ENCODE measurements at regions not wholly inside any gene's neighbourhood (a gene's known extent, or its start where the extent isn't known, plus 50 kb on each side); places are given as distances from the start of the nearest gene placed in this dataset.

GRCh38 chr16:79449900-79450299 lies 150.6 kb downstream of the MAF start:
- Mint-ChIP-seq H3K4me3 (ENCODE audit: unreplicated experiment) (no peak overlapping the region), H3K36me3 (ENCODE audit: unreplicated experiment) (no peaks in the 10 kb centered on the region), H3K4me1 (ENCODE audit: unreplicated experiment) (no peaks in the 10 kb centered on the region), H3K27me3 (ENCODE audit: unreplicated experiment) (peaks cover 22% of the 10 kb centered on the region), H3K27ac (ENCODE audit: unreplicated experiment) (no peak overlapping the region), H3K9me3 (ENCODE audit: unreplicated experiment) (no peaks in the 10 kb centered on the region)
- TF ChIP-seq CTCF (IDR thresholded peaks at IDR 0.05) = no peak
- no peak for DNase-seq (ENCODE audit: extremely low spot score, unreplicated experiment)

GRCh38 chr16:79449067-79449769 lies 151.3 kb downstream of the MAF start:
- DNase-seq (ENCODE audit: extremely low spot score, unreplicated experiment) = no peak
- H3K27me3 Mint-ChIP-seq (ENCODE audit: unreplicated experiment) = peaks cover 19% of the 10 kb centered on the region
- no peak overlapping the region for H3K4me3 Mint-ChIP-seq (ENCODE audit: unreplicated experiment)
- no peaks in the 10 kb centered on the region for H3K9me3 Mint-ChIP-seq (ENCODE audit: unreplicated experiment)
- no peak overlapping the region for H3K27ac Mint-ChIP-seq (ENCODE audit: unreplicated experiment)
- no peaks in the 10 kb centered on the region for H3K4me1 Mint-ChIP-seq (ENCODE audit: unreplicated experiment)
- no peak for TF ChIP-seq CTCF (IDR thresholded peaks at IDR 0.05)
- H3K36me3 Mint-ChIP-seq (ENCODE audit: unreplicated experiment) = no peaks in the 10 kb centered on the region

- H3K27ac Mint-ChIP-seq (ENCODE audit: unreplicated experiment) = no peak overlapping the region
- no peaks in the 10 kb centered on the region for H3K4me1 Mint-ChIP-seq (ENCODE audit: unreplicated experiment)
- peaks cover 6% of the 10 kb centered on the region for H3K27me3 Mint-ChIP-seq (ENCODE audit: unreplicated experiment)
Measured at GRCh38 chr16:79444572-79444971, 156.0 kb downstream of the MAF start.

GRCh38 chr16:79439901-79440300 lies 160.6 kb downstream of the MAF start:
- no peaks in the 10 kb centered on the region for H3K9me3 Mint-ChIP-seq (ENCODE audit: unreplicated experiment)
- H3K27ac Mint-ChIP-seq (ENCODE audit: unreplicated experiment) = no peak overlapping the region
- no peak for TF ChIP-seq CTCF (IDR thresholded peaks at IDR 0.05)
- no peaks in the 10 kb centered on the region for H3K36me3 Mint-ChIP-seq (ENCODE audit: unreplicated experiment)
- peak; percentile 0 for DNase-seq (ENCODE audit: extremely low spot score, unreplicated experiment)
- H3K27me3 Mint-ChIP-seq (ENCODE audit: unreplicated experiment) = peaks cover 6% of the 10 kb centered on the region
- H3K4me1 Mint-ChIP-seq (ENCODE audit: unreplicated experiment) = peaks cover 19% of the 10 kb centered on the region
- H3K4me3 Mint-ChIP-seq (ENCODE audit: unreplicated experiment) = no peak overlapping the region

More at GRCh38 chr16:79444572-79444971, 156.0 kb downstream of the MAF start:
- no peak for TF ChIP-seq CTCF (IDR thresholded peaks at IDR 0.05)
- Mint-ChIP-seq H3K9me3 (ENCODE audit: unreplicated experiment) (no peaks in the 10 kb centered on the region), H3K36me3 (ENCODE audit: unreplicated experiment) (no peaks in the 10 kb centered on the region), H3K4me3 (ENCODE audit: unreplicated experiment) (no peak overlapping the region)
- no peak for DNase-seq (ENCODE audit: extremely low spot score, unreplicated experiment)

- no peaks in the 10 kb centered on the region for H3K9me3 Mint-ChIP-seq (ENCODE audit: unreplicated experiment)
- H3K27ac Mint-ChIP-seq (ENCODE audit: unreplicated experiment) = peak overlapping the region; percentile 59
- no peaks in the 10 kb centered on the region for H3K36me3 Mint-ChIP-seq (ENCODE audit: unreplicated experiment)
- peaks cover 19% of the 10 kb centered on the region for H3K4me1 Mint-ChIP-seq (ENCODE audit: unreplicated experiment)
- peak overlapping the region; percentile 62 for H3K4me3 Mint-ChIP-seq (ENCODE audit: unreplicated experiment)
- H3K27me3 Mint-ChIP-seq (ENCODE audit: unreplicated experiment) = peaks cover 6% of the 10 kb centered on the region
- TF ChIP-seq CTCF (IDR thresholded peaks at IDR 0.05) = no peak
- DNase-seq (ENCODE audit: extremely low spot score, unreplicated experiment) = peak; percentile 84
Measured at GRCh38 chr16:79437764-79438751, 162.5 kb downstream of the MAF start.

All from osteocyte (in vitro differentiated cells).